H1 (cell line): ENCODE measurements at regions not wholly inside any gene's neighbourhood (a gene's known extent, or its start where the extent isn't known, plus 50 kb on each side); places are given as distances from the start of the nearest gene placed in this dataset.

Experiments used
- CTCF ChIA-PET: fragments of 300-600 bp; sonication (Branson Sonifier 250); formaldehyde crosslinking; loops from one replicate; lab custom pipeline; 2021; ENCODE audit not compliant: partially characterized antibody; lab: Charles Lee
- POLR2A ChIA-PET: fragments of 300-600 bp; sonication (Branson Sonifier 250); formaldehyde crosslinking; loops from one replicate; lab custom pipeline; 2021; ENCODE audit warnings: inconsistent platforms; ENCODE audit not compliant: partially characterized antibody; lab: Charles Lee
- DNase-seq, 2 experiments: peaks; one replicate each; pipeline versions ENCODE4 v3.0.0 to v3.0.0-alpha.2; 2010 to 2022; ENCODE audit warnings: low spot score in 2 of 2, low read depth in 1 of 2, mixed read lengths in 1 of 2
- FAIRE-seq: peaks from 2 replicates; lab custom pipeline; 2011; peaks lifted over from hg19 to GRCh38; lab: Jason Lieb, UNC
- H2AFZ ChIP-seq: 2 replicates; pipeline ENCODE4 v1.8.1; 2012; ENCODE audit warnings: low read length, inconsistent platforms
- H2AK5ac ChIP-seq: 2 replicates; pipeline ENCODE4 v1.6.1; 2013; ENCODE audit warnings: low read depth, low read length
- H2BK120ac ChIP-seq: replicated peaks from 2 replicates; pipeline ENCODE3; 2013; ENCODE audit warnings: low read depth, low read length, inconsistent platforms
- H2BK12ac ChIP-seq: 2 replicates; pipeline ENCODE4 v1.6.1; 2013; ENCODE audit warnings: low read depth, low read length
- H2BK15ac ChIP-seq: 2 replicates; pipeline ENCODE4 v1.6.1; 2013; ENCODE audit warnings: low read length
- H2BK20ac ChIP-seq: 2 replicates; pipeline ENCODE4 v1.6.1; 2013; ENCODE audit warnings: low read length
- H2BK5ac ChIP-seq: 2 replicates; pipeline ENCODE4 v1.6.1; 2013; ENCODE audit warnings: low read depth, low read length
- H3K14ac ChIP-seq: 2 replicates; pipeline ENCODE4 v1.6.1; 2013; ENCODE audit warnings: inconsistent platforms; ENCODE audit not compliant: insufficient read length
- H3K18ac ChIP-seq: 2 replicates; pipeline ENCODE4 v1.6.1; 2013; ENCODE audit warnings: low read length; ENCODE audit errors: extremely low read depth
- H3K23ac ChIP-seq: 2 replicates; pipeline ENCODE4 v1.6.1; 2013; ENCODE audit warnings: inconsistent platforms; ENCODE audit not compliant: insufficient read length
- H3K23me2 ChIP-seq: 2 replicates; pipeline ENCODE4 v1.6.1; 2013; ENCODE audit warnings: low read depth, low read length
- H3K27ac ChIP-seq: 2 replicates; pipeline ENCODE4 v1.6.1; 2011; ENCODE audit warnings: low read depth, low read length, inconsistent platforms
- H3K27me3 ChIP-seq, 4 experiments: replicated peaks in 1 of 4; 1 replicate in 1 of 4; 2 replicates in 3 of 4; pipeline versions ENCODE4 v1.6.1 to v1.8.1; 2011 to 2013; ENCODE audit warnings: low read length in 3 of 4, mild to moderate bottlenecking in 3 of 4, inconsistent platforms in 2 of 4, mixed read lengths in 2 of 4, moderate library complexity in 1 of 4; ENCODE audit not compliant: control insufficient read depth in 3 of 4, insufficient read depth in 3 of 4; ENCODE audit errors: extremely low read depth in 1 of 4
- H3K36me3 ChIP-seq, 4 experiments: 2 replicates each; pipeline versions ENCODE4 v1.6.1 to v1.8.1; 2011 to 2013; ENCODE audit warnings: mild to moderate bottlenecking in 4 of 4, low read length in 3 of 4, moderate library complexity in 2 of 4, control low read depth in 1 of 4, inconsistent platforms in 1 of 4; ENCODE audit not compliant: insufficient read depth in 4 of 4, control insufficient read depth in 2 of 4
- H3K4ac ChIP-seq: replicated peaks from 2 replicates; pipeline ENCODE3; 2013; ENCODE audit warnings: low read length, low read depth, mixed read lengths, inconsistent platforms; ENCODE audit not compliant: insufficient read length
- H3K4me1 ChIP-seq, 4 experiments: replicated peaks in 1 of 4; 1 replicate in 1 of 4; 2 replicates in 3 of 4; pipeline versions ENCODE4 v1.6.1 to v1.8.1; 2011 to 2013; ENCODE audit warnings: low read length in 3 of 4, inconsistent platforms in 2 of 4, mixed read lengths in 1 of 4; ENCODE audit not compliant: insufficient read depth in 4 of 4, control insufficient read depth in 3 of 4
- H3K4me2 ChIP-seq, 2 experiments: 2 replicates each; pipeline versions ENCODE4 v1.6.1 to v1.8.1; 2011 to 2013; ENCODE audit warnings: low read depth in 2 of 2, low read length in 2 of 2, control low read depth in 1 of 2, inconsistent platforms in 1 of 2, mild to moderate bottlenecking in 1 of 2; ENCODE audit not compliant: insufficient read depth in 1 of 2
- H3K4me3 ChIP-seq, 4 experiments: fragments of 200-600, 300-600 bp in 1 of 4; sonication (generic), shearing (Covaris generic), sonication (Bioruptor Twin) in 1 of 4; 2 replicates each; pipeline versions ENCODE4 v1.5.1 to v1.8.1; 2011 to 2016; ENCODE audit warnings: low read length in 4 of 4, low read depth in 3 of 4, control low read depth in 2 of 4, inconsistent platforms in 2 of 4, mild to moderate bottlenecking in 2 of 4, mixed read lengths in 1 of 4, moderate library complexity in 1 of 4; ENCODE audit not compliant: insufficient read depth in 2 of 4; ENCODE audit errors: extremely low read depth in 1 of 4
- H3K56ac ChIP-seq: replicated peaks from 2 replicates; pipeline ENCODE3; 2013; ENCODE audit warnings: low read depth, mild to moderate bottlenecking, mixed read lengths, low read length, inconsistent platforms; ENCODE audit not compliant: insufficient read length
- H3K79me1 ChIP-seq: 2 replicates; pipeline ENCODE4 v1.6.1; 2013; ENCODE audit warnings: low read depth, low read length, control low read depth
- H3K79me2 ChIP-seq, 2 experiments: 2 replicates each; pipeline versions ENCODE4 v1.6.1 to v1.8.1; 2012 to 2013; ENCODE audit warnings: low read length in 2 of 2, mild to moderate bottlenecking in 2 of 2, inconsistent platforms in 1 of 2; ENCODE audit not compliant: insufficient read depth in 2 of 2, control insufficient read depth in 1 of 2
- H3K9ac ChIP-seq, 4 experiments: replicated peaks in 1 of 4; 1 replicate in 1 of 4; 2 replicates in 3 of 4; pipeline versions ENCODE4 v1.6.1 to v1.8.1; 2011 to 2013; ENCODE audit warnings: low read depth in 3 of 4, low read length in 3 of 4, control low read depth in 2 of 4, mild to moderate bottlenecking in 2 of 4, moderate library complexity in 2 of 4, inconsistent platforms in 1 of 4; ENCODE audit errors: extremely low read depth in 1 of 4
- H3K9me3 ChIP-seq, 2 experiments: 2 replicates each; pipeline versions ENCODE4 v1.6.1 to v1.8.1; 2012 to 2013; ENCODE audit warnings: mild to moderate bottlenecking in 2 of 2, moderate library complexity in 2 of 2, control low read depth in 1 of 2, inconsistent platforms in 1 of 2, low read depth in 1 of 2, low read length in 1 of 2, mixed read lengths in 1 of 2; ENCODE audit not compliant: insufficient read depth in 2 of 2
- H4K20me1 ChIP-seq, 2 experiments: replicated peaks in 1 of 2; 2 replicates each; pipeline versions ENCODE3 to v1.8.1; 2011 to 2013; ENCODE audit warnings: inconsistent platforms in 2 of 2, low read length in 2 of 2, mild to moderate bottlenecking in 1 of 2; ENCODE audit not compliant: insufficient read depth in 2 of 2, control insufficient read depth in 1 of 2
- H4K5ac ChIP-seq: 2 replicates; pipeline ENCODE4 v1.6.1; 2013; ENCODE audit warnings: low read length, low read depth, mixed read lengths, inconsistent platforms; ENCODE audit not compliant: insufficient read length
- H4K8ac ChIP-seq: 2 replicates; pipeline ENCODE4 v1.8.0; 2013; ENCODE audit warnings: mild to moderate bottlenecking, moderate library complexity, low read length, inconsistent platforms; ENCODE audit not compliant: insufficient read depth; ENCODE audit errors: extremely low read depth
- H4K91ac ChIP-seq: replicated peaks from 2 replicates; pipeline ENCODE3; 2013; ENCODE audit warnings: low read length, mixed read lengths, inconsistent platforms; ENCODE audit not compliant: insufficient read length
- ATF2 ChIP-seq: IDR thresholded peaks from 2 replicates; pipeline ENCODE4 v1.6.1; 2012; ENCODE audit warnings: low read length, inconsistent platforms
- BRCA1 ChIP-seq: IDR thresholded peaks from 2 replicates; pipeline ENCODE4 v1.6.1; 2012; ENCODE audit warnings: low read depth, low read length, improper control_type of control experiment
- CHD1 ChIP-seq: IDR thresholded peaks from 2 replicates; pipeline ENCODE4 v1.6.1; 2012; ENCODE audit warnings: low read depth, low read length, improper control_type of control experiment
- EP300 ChIP-seq, 2 experiments: IDR thresholded peaks; 1 replicate in 1 of 2; 2 replicates in 1 of 2; pipeline ENCODE4 v1.6.1; 2011 to 2012; ENCODE audit warnings: low read depth in 2 of 2, low read length in 2 of 2, mild to moderate bottlenecking in 2 of 2, borderline replicate concordance in 1 of 2, inconsistent platforms in 1 of 2, moderate library complexity in 1 of 2
- FOSL1 ChIP-seq: IDR thresholded peaks from 2 replicates; pipeline ENCODE4 v1.6.1; 2011; ENCODE audit warnings: mild to moderate bottlenecking, low read depth, low read length, moderate library complexity; ENCODE audit not compliant: insufficient read depth
- MAX ChIP-seq: IDR thresholded peaks from 2 replicates; pipeline ENCODE4 v1.6.1; 2012; ENCODE audit warnings: inconsistent platforms
- POLR2AphosphoS5 ChIP-seq: IDR thresholded peaks from 2 replicates; pipeline ENCODE4 v1.6.1; 2011; ENCODE audit warnings: low read depth, low read length
- POU5F1 ChIP-seq: IDR thresholded peaks from 2 replicates; pipeline ENCODE4 v1.6.1; 2011; ENCODE audit warnings: low read depth, mild to moderate bottlenecking, low read length, moderate library complexity
- RXRA ChIP-seq: IDR thresholded peaks from 2 replicates; pipeline ENCODE4 v1.6.1; 2011; ENCODE audit warnings: low read depth, mild to moderate bottlenecking, low read length, moderate library complexity; ENCODE audit not compliant: insufficient read depth
- SIN3A ChIP-seq, 2 experiments: IDR thresholded peaks in 1 of 2; conservative IDR thresholded peaks in 1 of 2; 2 replicates each; pipeline ENCODE4 v1.6.1; 2011 to 2012; ENCODE audit warnings: low read length in 2 of 2, improper control_type of control experiment in 1 of 2, low read depth in 1 of 2, mild to moderate bottlenecking in 1 of 2
- SIX5 ChIP-seq: IDR thresholded peaks from 2 replicates; pipeline ENCODE4 v1.6.1; 2011; ENCODE audit warnings: mild to moderate bottlenecking, low read depth, low read length
- TEAD4 ChIP-seq: IDR thresholded peaks from 2 replicates; pipeline ENCODE4 v1.6.1; 2012; ENCODE audit warnings: low read depth, low read length, inconsistent platforms, mixed read lengths
- USF2 ChIP-seq: IDR thresholded peaks from 2 replicates; pipeline ENCODE4 v1.6.1; 2011; ENCODE audit warnings: low read length, improper control_type of control experiment

GRCh38 chr3:69521286-69521685 lies 135.4 kb upstream of the FRMD4B start:
- H3K18ac ChIP-seq, result no peak overlapping the region
- H3K14ac ChIP-seq, result no peak overlapping the region
- no peaks in the 10 kb centered on the region for H3K23me2 ChIP-seq
- no peak for DNase-seq
- 0 out of 2 replicates have a peak, but pooled peaks cover 2% of the 10 kb centered on the region for H3K79me1 ChIP-seq
- no peaks in the 10 kb centered on the region for H3K27me3 ChIP-seq
- CTCF ChIA-PET, result interaction anchor here (1.4 kb wide), 1 partner anchor 25 kb away, joined by 4 read pairs; no protein-coding TSS in a partner anchor
- H3K23ac ChIP-seq, result no peak overlapping the region
- H2BK12ac ChIP-seq, result no peak overlapping the region
- no peak overlapping the region for H4K5ac ChIP-seq
- no peak overlapping the region for H2BK5ac ChIP-seq
- H2AK5ac ChIP-seq, result no peak overlapping the region
- H3K4me3 ChIP-seq, result no peak overlapping the region
- H4K20me1 ChIP-seq, result no peaks in the 10 kb centered on the region
- POLR2A ChIA-PET, result no interaction called here
- no peak overlapping the region for H2BK120ac ChIP-seq
- H3K79me2 ChIP-seq, result no peaks in the 10 kb centered on the region
- H3K56ac ChIP-seq, result no peak overlapping the region
- TF ChIP-seq BRCA1, result no peak
- TF ChIP-seq EP300 (IDR thresholded peaks at IDR 0.05; ENCODE audit: borderline replicate concordance in 1 of 2, low read depth in 2 of 2, low read length in 2 of 2), result no peak
- TF ChIP-seq CHD1, result no peak
- TF ChIP-seq SIX5, result no peak
- TF ChIP-seq FOSL1, result no peak
- no peak for TF ChIP-seq POLR2AphosphoS5
- no peak for TF ChIP-seq POU5F1
- no peak for TF ChIP-seq ATF2
- no peak for TF ChIP-seq USF2
- no peak for TF ChIP-seq RXRA
- no peak for TF ChIP-seq MAX
- TF ChIP-seq SIN3A (conservative IDR thresholded peaks at IDR 0.05 in 1 of 2, IDR thresholded peaks at IDR 0.05 in 1 of 2; ENCODE audit: low read depth in 1 of 2, low read length in 2 of 2), result no peak
- TF ChIP-seq TEAD4, result no peak
- TF ChIP-seq, all 59 proteins: peak for 0
- Histone ChIP-seq H3K4ac (no peak overlapping the region), H3K9ac (no peak overlapping the region), H4K91ac (no peak overlapping the region), H3K27ac (no peak overlapping the region), H3K4me1 (no peaks in the 10 kb centered on the region), H2BK20ac (no peak overlapping the region), H4K8ac (no peak overlapping the region), H3K4me2 (no peak overlapping the region), H3K36me3 (no peaks in the 10 kb centered on the region), H3K9me3 (no peaks in the 10 kb centered on the region), H2BK15ac (no peak overlapping the region), H2AFZ (no peak overlapping the region)
- FAIRE-seq, result no peak
